HL-60 (cell line): ENCODE measurements at regions not wholly inside any gene's neighbourhood (a gene's known extent, or its start where the extent isn't known, plus 50 kb on each side); places are given as distances from the start of the nearest gene placed in this dataset.

Source experiments
- CTCF ChIP-seq: IDR thresholded peaks from one replicate; pipeline ENCODE4 v1.5.1; 2011; ENCODE audit warnings: low read length, control low read depth, inconsistent platforms; ENCODE audit not compliant: insufficient read depth
- GABPA ChIP-seq: IDR thresholded peaks from 2 replicates; pipeline ENCODE4 v1.6.1; 2012; ENCODE audit warnings: low read depth
- POLR2AphosphoS5 ChIP-seq: IDR thresholded peaks from 2 replicates; pipeline ENCODE4 v1.6.1; 2012; ENCODE audit warnings: low read depth
- REST ChIP-seq: IDR thresholded peaks from 2 replicates; pipeline ENCODE4 v1.6.1; 2012; ENCODE audit warnings: low read depth; ENCODE audit not compliant: insufficient replicate concordance

DNA sequence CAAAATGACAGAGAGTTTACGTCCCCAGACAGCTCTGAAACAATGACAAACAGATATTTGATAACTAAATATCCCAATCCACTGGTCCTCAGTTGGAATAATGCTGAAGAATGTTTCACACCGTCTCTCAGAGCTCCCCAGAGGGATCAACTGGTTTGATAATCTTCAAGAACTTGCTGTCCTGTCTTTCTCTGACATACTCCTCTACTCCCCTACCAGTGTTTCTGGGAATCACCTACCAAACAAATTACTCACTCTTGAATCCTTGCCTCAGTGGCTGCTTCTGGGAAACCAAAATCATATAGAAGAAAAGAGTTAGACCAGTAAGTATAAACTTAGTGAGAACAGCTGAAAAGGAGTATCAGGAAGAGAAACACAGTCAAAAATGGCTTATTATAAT lies 469.7 kb upstream of the JAG1 start:
- TF ChIP-seq REST, result no peak
- no peak for TF ChIP-seq CTCF
- no peak for TF ChIP-seq POLR2AphosphoS5
- TF ChIP-seq GABPA, result no peak
